Stomach (tissue), 4 donors: ENCODE measurements at regions not wholly inside any gene's neighbourhood (a gene's known extent, or its start where the extent isn't known, plus 50 kb on each side); places are given as distances from the start of the nearest gene placed in this dataset.

Experiments
- CTCF ChIP-seq, 7 experiments: fragments of 450-650 bp in 4 of 7; fragments of 200-600 bp in 3 of 7; sonication (generic) in 3 of 7; IDR thresholded peaks; one replicate each; pipeline ENCODE4 v1.5.1; 2016 to 2019; ENCODE audit warnings: antibody characterized with exemption in 7 of 7, control low read depth in 2 of 7, mild to moderate bottlenecking in 1 of 7
- POLR2A ChIP-seq, 4 donors: fragments of 450-650 bp; IDR thresholded peaks; one replicate each; pipeline ENCODE4 v1.6.1; 2016; ENCODE audit warnings: antibody characterized with exemption in 4 of 4, control low read depth in 2 of 4, mild to moderate bottlenecking in 1 of 4, moderate library complexity in 1 of 4

- TF ChIP-seq POLR2A (IDR thresholded peaks at IDR 0.05) (no peak), CTCF (IDR thresholded peaks at IDR 0.05) (no peak)
These were observed 62.7 kb downstream of the ZNF648 start for GRCh38 chr1:181998858-181999257.
